Activated gamma-delta T cell (primary cell): ENCODE measurements at regions not wholly inside any gene's neighbourhood (a gene's known extent, or its start where the extent isn't known, plus 50 kb on each side); places are given as distances from the start of the nearest gene placed in this dataset.
"Not testable (repeated sequence)": the region's sequence is repeated elsewhere in the genome, so short reads cannot be mapped to it uniquely, and the experiment has no call there.

ENCODE experiments used
- DNase-seq: peaks from one replicate; lab custom pipeline; 2025; lab: John Stamatoyannopoulos, UW

DNA sequence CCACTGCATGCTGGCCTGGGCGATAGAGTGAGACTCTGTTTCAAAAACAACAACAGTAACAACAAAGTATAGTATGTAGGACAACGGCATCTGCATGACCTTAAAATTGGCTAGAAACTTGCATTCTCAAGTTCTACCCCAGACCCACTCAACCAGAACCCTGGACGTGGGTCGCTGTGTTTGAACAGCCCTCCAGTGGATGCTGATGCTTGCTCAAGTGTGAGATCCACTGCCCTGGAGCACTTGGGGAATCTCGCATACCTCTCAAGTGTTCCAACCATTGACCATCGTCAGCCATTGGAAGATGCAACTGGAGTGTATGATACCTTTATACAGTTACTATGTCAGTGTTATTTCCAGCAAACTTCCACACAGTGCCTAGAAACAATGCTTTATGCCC lies 435.9 kb downstream of the DCDC2C start:
- DNase-seq = no peak

DNA sequence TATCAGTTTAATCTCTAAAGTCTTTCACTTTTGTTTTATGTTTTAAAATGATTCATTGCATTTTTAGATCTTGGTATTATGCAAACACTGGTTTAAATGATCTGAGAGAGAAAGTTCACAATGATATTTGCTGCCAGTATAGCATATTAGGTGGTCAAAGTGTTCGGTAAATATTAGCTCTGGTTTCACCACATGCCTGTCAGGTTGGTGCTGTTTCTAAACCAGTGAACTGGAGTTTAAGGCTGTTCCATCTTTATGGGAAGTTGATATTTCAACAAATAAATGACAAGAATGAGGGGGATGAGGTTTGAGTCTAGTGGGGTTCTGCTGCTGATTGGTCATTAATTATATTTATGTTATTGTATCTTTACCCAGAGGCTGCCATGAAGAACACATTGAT lies 436.4 kb downstream of the DCDC2C start:
- no peak for DNase-seq

DNA sequence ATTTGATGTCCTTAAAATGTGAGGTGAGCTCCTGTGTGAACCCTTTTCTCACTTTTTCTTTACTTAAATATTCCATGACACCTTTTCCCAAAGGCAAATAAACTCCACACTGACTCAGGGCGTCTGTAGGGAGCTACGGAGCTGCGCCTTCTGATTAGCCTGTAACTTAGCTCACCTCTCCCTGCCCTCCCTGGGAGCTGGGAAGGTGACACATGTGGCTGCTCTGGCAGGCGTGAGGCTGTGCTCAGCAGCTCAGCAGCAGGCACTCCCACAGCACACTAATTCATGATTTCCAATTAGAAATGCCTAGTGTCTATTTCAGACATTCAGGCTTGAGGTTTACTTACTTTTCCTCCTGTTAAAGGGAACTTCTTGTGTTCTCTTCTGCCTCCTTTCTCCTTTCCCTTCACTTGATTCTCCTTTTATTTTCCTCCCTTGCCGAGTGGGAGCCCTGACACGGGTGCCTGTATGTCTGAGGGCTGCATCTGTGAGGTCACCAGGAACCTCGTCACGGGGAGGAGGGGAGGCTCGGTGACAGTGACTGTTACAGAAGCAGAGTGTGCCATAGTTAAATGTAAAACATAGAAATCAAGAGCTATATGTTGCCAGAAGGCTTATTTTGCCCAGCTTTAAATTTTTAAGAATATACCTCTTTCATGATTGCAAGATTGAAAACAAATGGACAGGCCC lies 437.1 kb downstream of the DCDC2C start:
- no peak for DNase-seq

DNA sequence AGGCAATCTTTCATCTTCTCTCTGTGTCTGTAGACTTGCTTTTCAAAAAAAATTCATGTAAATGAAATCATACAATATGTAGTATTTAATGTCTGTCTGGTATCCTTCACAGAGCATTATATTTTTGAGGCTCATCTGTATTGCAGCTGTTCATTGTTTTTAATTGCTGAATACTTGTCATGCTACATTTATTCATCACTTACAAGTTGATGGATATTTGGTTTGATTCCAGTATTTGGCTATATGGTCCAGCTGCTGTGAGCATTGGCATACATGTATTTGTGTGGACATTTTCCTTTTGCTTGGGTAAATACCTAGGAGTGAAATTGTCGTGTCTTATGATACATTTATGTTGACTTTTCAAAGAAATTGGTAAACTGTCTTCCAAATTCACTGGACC lies 441.4 kb downstream of the DCDC2C start:
- no peak for DNase-seq

DNA sequence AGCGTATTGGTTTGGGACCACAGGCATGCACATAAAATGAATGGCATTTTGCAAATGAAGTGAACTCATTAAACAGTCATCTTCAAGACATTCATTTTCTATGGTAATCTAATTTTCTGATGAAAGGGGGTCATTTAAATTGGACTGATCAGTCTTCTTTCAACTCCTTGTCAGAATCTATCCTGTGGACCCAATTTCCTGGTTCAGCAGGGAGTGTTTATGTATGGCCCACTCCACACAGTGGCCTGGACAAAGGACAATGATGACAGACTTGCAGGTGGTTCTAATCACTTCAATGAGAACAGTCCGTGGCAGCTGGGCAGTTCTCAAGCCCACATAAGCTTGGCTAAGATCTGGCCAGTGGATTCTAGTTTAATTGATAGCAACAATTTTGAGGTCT lies 448.1 kb downstream of the DCDC2C start:
- no peak for DNase-seq

DNA sequence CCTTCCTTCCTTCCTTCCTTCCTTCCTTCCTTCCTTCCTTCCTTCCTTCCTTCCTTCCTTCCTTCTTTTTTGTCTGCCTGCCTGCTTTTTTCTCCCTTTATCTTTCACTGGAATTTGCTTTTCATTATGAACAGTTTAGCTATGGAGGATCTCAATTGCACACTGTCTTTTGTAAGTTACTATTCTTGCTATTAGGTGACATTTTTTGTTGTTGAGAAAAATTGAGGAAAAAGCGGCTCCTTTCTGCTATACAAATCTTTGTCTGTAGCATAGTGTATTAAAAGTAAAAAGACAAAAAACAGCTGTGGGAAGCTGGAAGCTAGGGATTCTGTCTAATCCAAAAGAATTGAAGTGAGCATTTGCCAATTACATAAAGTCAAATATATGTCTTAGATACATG lies 448.7 kb downstream of the DCDC2C start:
- DNase-seq = no peak

DNA sequence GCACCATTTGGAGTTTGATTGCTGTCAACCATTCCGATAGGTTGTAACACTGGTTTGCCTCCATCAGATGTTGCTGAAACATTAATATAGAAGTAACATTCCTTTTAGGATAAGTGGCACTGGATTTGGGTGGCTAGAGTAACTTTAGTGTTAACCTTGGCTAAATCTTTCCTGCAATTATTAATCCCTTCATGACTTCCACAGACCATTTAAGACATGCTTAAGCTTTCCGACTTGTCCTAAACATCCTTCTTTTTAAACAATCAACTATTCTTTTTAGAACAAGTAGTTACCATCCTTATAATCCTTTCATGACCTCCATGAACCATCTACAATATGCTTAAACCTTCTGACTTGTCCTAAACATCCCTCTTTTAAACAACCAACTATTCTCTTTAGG lies 465.5 kb downstream of the DCDC2C start:
- no peak for DNase-seq

DNA sequence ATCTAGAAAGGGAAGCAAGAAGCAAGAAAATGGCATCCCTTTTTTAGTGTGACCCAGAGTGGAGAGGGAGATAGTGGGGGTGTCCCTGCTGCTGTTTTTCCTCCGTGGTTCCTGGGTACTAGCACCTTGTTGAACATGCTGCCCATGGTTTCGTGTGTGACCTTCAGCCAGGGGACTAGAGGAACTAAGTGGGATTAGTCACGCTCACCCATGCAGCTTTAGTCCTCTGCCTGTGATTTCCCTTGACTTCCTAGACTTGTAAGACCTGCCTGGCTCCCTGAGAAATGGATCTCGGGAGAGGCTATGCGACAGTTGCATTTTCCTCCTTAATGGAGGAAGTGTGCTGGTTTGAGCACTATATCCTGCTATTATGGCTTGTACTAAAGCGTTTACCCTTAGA lies 471.4 kb downstream of the DCDC2C start:
- no peak for DNase-seq

DNA sequence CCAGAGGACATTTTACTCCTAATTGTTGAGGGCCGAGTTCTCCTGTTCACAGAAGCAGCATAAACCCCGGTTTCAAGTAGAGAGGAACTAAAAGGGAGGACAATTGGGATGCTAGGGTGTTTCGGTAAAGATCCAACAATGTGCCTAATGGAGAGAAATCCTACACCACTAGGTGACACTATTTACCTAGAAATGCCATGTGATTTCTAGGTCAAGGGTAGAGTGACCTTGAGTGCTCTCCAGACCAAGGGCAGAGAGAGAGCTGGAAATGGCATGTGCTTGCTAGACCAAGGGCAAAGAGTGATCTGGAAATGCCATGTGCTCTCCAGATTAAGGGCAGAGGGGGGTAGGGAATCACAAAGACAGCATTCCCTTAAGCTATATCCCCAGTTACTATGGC lies 472.0 kb downstream of the DCDC2C start:
- no peak for DNase-seq

DNA sequence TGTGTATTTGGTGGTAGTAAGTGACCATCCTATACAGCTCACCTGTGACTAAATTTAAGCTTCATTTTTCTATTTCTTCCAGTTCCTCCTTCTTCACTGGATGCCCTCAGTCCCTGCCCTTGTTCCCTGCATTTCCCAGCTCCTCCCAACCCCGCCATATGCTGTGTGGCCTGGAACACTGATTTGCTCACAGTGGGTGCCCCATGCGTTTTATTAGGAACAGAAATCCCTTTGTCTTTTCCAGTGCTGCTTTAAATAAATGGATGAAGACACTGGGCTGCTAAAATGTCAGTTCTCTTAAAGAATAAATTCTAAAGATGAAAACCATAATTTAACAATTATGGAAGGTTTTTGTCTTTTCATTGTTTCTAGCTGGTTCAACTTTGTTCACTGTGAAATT lies 477.3 kb downstream of the DCDC2C start:
- no peak for DNase-seq

DNA sequence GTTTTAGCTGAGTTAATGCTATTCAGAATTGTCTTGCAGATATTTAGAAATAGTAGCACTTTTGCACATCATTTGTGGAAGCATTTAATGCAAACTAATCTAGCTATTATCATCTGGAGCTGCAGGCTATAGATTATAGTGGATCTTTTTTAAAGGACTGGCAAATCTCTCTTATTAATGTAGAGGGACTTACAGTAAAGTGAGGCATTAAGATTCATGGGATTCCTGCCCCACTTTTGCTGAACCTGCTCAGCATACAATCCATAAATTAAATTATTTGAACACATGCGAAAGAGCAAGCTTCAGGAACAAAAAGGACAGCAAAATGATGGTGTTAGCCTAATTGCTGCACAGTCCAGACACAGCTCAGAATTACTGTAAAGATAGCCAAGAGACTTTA lies 477.7 kb downstream of the DCDC2C start:
- no peak for DNase-seq

DNA sequence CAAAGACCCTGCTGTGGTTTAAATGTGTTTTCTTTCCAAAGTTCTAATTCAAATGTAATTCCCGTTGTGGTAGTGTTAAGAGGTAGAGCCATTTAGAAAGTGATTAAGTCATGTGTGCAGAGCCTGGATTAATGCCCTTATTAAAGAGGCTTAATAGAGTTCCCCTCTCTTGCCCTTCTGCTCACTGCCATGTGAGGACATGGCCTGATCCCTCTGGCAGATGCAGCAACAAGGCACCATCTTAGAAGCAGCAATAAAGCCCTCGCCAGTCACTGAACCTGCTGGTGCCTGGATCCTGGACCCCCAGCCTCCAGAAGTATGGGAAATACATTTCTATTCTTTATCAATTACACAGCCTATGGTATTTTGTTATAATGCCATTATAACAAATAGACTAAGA lies 485.2 kb downstream of the DCDC2C start:
- no peak for DNase-seq

DNA sequence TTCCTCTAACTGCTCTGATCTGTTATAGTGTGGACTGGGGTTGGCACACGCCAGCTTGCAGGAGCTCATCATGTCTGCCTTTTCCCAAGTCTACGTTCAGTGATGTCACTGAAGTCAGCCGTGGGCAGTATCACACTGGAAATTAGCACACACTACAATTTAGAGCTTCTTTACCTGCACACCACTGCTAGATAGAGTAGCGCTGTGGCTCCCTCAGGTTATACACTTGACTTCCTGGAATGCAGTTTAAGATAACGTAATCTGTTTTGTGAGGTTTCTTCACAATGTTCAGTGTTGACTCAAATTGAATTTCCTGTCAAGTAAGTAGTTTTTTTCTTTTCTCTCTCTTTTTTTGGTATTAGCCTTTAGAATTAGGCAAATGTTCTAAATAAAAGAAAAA lies 487.2 kb downstream of the DCDC2C start:
- DNase-seq = no peak

DNA sequence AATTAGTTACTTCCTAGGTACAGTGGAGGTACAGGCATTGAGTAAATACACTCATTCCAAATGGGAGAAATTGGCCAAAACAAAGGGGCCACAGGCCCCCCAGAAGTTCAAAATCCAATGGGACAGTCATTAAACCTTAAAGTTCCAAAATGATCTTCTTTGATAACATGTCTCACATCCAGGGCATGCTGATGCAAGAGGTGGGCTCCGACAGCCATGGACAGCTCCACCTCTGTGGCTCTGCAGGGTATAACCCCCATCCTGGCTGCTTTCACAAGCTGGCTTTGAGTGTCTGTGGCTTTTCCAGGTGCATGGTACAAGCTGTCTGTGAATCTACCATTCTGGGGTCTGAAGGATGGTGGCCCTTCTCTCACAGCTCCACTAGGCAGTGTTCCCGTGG lies 488.7 kb downstream of the DCDC2C start:
- no peak for DNase-seq

DNA sequence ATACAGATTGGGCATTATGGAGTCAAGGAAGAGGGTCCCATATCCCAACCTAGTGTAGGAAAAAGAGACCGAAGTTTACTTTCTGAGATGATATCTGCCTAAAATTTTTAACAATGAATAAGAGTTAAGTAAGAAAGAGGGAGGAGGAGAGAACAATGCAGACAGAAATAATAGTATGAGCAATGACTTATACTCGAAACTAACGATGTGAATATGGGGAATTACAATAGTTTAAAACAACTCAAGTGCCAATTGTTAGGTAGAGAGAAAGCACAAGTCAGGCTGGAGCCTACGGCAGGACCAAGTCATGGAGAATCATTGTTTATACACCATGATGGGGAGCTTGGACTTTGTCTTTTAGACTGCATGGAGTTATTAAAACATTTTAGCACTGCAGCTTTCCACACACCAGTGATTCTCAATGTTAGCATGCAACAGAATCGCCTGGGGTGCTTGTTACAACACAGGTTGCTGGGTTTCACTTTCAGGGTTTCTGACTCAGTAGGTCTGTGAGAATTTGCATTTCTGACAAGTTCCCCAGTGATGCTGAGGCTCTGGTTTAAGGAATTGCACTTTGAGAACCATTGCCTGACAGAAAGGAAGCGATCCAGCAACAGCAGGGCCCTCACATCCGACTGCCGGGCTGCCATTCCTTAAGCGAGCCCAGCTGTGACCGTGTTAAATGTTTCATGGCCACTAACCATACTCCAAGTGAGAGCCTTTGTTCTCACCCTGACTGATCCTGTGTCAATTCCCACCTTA lies 511.2 kb downstream of the DCDC2C start:
- no peak for DNase-seq

DNA sequence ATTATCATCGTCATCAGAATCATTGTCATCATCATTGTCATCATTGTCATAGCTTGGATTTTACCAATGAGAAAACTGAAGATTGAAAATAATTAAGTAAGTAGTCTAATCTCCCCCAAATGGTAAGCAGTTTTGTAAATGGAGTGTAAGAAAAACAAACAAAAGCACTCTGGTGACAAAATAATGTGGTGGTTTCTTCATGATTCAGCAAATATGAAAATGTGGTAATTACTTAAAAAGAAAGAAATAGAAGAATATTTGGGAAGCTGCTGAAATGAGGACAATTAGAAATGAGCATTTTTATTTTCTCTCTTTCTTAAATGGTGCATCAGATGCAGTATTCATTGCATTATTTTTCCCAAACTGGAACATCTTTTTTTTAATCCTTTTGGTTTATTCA lies 514.4 kb downstream of the DCDC2C start:
- DNase-seq = no peak

DNA sequence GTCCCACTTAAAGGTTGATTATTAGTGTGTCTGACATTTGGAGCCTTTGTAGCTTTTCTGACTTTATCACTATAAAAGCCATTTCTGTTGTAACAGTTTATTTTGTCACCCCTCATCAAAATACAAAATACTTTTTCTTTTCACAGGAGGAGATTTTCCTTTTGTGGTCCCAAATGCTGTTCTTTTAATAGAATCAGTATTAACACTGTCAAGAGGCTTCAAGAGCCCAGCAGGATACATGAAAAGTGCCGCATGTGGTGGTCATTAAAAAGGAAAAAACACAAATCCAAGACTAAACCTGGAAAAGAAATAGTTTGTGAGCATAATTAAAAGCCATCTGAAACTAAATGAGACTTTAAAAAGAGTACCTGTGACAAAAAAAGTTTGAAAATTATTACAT lies 515.7 kb downstream of the DCDC2C start:
- no peak for DNase-seq

DNA sequence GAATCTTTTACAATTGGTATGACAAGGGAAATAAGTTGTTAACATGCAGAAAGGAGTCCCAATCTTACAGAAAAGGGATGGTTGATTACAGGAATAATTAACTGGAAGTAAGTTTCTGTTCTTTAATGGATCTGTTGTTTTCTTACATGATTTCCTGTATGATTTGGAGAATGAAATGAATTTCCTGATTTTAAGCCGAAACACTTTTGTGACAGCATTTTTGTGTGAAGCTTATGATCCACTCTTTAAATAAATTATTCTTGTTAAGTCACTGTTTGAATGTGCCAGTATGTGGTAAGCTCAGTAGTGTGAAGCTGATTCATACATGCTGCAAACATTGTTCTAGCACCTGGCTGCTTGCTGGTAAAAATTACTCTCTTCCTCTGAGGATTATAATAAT lies 516.2 kb downstream of the DCDC2C start:
- no peak for DNase-seq

DNA sequence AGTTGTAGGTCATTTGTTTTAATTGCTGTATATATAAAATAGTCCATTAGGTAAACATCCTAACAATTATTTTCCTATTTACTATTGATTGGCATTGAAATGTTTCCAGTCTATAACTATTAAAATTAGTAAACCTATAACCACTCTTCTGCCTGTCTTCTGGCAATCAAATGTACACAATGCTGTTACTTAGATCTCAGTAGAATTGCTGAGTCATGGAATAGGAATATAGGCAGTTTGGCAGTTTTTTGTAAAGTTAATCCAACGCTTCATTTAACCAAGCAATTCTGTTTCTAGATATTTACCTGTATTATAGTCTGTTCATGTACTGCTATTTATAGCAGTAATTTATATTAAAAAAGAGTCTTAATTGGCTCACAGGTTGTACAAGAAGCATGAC lies 518.1 kb downstream of the DCDC2C start:
- DNase-seq = no peak

DNA sequence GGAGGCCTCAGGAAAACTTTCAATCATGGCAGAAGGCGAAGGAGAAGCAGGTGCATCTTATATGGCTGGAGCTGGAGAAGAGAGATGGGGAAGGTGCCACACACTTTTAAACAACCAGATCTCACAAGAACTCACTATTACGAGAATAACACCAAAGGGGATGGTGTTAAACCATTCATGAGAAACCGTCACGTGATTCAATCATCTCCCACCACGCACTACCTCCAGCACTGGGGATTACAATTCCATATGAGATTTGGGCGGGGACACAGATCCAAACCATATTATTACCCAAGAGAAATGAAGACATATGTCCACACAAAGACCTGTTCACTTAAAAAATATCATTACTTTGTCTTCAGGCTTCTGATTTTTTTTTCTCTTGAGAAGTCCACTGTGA lies 518.5 kb downstream of the DCDC2C start:
- no peak for DNase-seq

DNA sequence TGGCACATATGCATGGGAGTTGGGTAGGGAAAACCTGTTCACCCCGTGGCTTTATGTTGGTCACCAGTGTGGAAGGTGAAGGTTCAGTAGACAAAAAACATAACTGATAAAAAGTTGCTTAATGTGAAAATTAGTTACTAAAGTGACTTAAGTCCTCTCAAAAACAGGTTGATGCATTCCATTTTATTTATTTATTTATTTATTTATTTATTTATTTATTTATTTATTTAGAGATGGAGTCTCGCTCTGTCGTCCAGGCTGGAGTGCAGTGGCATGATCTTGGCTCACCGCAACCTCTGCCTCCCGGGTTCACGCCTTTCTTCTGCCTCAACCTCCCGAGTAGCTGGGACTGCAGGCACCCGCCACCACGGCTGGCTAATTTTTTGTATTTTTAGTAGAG lies 541.0 kb downstream of the DCDC2C start:
- DNase-seq = not testable (repeated sequence)

DNA sequence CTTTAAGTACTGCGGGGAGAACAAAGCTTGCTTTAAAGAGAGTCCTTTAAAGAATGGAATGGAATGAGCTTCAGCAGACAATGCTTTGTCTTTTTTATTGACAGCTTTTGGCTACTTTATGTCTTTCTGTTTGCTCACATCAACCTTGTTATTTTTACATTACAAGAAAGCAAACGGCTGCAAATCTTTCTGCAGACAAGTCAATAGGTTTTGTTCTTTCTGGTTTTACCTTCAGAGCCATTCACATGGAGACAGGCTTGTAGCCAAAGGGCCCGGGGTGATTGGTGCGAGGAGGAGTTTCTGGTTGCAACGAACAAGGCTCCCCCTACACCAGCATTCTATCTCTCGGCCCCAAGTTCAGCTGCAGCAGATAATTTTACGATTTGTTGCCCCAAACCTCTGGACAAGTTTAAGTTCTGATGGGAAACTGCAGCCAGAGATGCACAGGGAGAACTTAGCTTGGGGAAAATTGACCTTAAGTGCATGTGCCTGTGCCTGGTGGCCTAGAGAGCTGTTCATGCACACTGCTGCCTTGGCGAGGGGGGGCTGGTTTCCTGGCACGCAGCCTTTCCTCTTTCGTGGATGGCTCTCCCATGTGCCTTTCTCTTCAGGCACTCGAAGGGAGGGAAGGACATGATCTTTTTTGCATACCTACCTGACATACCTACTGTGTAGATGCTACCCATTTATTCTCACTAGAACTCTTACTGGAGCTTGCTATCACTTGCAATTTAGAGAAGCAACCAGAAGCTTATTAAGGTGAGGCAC lies 543.2 kb downstream of the DCDC2C start:
- no peak for DNase-seq

DNA sequence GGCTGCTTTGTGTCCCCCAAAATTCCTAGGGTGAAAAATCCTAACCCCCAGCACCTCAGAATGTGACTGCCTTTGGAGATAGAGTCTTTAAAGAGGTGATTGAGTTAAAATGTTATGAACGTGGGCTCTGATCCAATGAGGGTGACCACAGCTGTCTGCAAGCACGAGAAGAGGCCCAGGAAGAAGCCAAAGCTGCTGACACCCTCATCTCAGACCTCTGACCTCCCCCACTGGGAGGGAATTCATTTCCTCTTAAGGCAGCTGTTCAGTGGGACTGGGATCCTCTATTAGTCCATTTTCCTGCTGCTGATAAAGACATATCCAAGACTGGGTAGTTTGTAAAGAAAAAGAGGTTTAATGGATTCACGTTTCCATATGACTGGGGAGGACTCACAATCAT lies 544.4 kb downstream of the DCDC2C start:
- DNase-seq = no peak
